ENCODE measurements at regions not wholly inside any gene's neighbourhood (a gene's known extent, or its start where the extent isn't known, plus 50 kb on each side); places are given as distances from the start of the nearest gene placed in this dataset.
"Not testable (repeated sequence)": the region's sequence is repeated elsewhere in the genome, so short reads cannot be mapped to it uniquely, and the experiment has no call there.

GRCh38 chr2:158885018-158885678, 83.3 kb upstream of the TANC1 start:
- H3K9me3 ChIP-seq (ENCODE audit: control insufficient read depth in 2 of 2, insufficient read depth in 1 of 2, low read depth in 1 of 2, low read length in 1 of 2); H3K4me1 ChIP-seq (ENCODE audit: control insufficient read depth in 3 of 3, insufficient read depth in 2 of 3, low read depth in 1 of 3, low read length in 2 of 3); H3K4me3 ChIP-seq (ENCODE audit: low read depth in 1 of 3, low read length in 3 of 3); H3K27me3 ChIP-seq (ENCODE audit: control insufficient read depth in 3 of 3, insufficient read depth in 3 of 3, low read length in 3 of 3); DNase-seq; H3K36me3 ChIP-seq (ENCODE audit: control insufficient read depth in 3 of 3, insufficient read depth in 2 of 3, low read depth in 1 of 3, low read length in 3 of 3); H3K27ac ChIP-seq (ENCODE audit: low read depth in 1 of 3, low read length in 2 of 3); FAIRE-seq: not testable (repeated sequence)
- WGBS, 3 donors, result 65 to 81% (median 69%) methylated on average over 8 of the region's 8 CpGs

- WGBS, 3 donors, result 47 to 80% (median 62%) methylated on average over 10 of the region's 10 CpGs
- DNase-seq, result peak in 1 of 2 donors; percentile 19
- not testable (repeated sequence) for H3K27me3 ChIP-seq (ENCODE audit: control insufficient read depth in 3 of 3, insufficient read depth in 3 of 3, low read length in 3 of 3); H3K36me3 ChIP-seq (ENCODE audit: control insufficient read depth in 3 of 3, insufficient read depth in 2 of 3, low read depth in 1 of 3, low read length in 3 of 3); H3K9me3 ChIP-seq (ENCODE audit: control insufficient read depth in 2 of 2, insufficient read depth in 1 of 2, low read depth in 1 of 2, low read length in 1 of 2); H3K4me3 ChIP-seq (ENCODE audit: low read depth in 1 of 3, low read length in 3 of 3); H3K27ac ChIP-seq (ENCODE audit: low read depth in 1 of 3, low read length in 2 of 3); H3K4me1 ChIP-seq (ENCODE audit: control insufficient read depth in 3 of 3, insufficient read depth in 2 of 3, low read depth in 1 of 3, low read length in 2 of 3); FAIRE-seq
Observed at GRCh38 chr2:158885679-158886050, 82.8 kb upstream of the TANC1 start.

GRCh38 chr2:158889135-158889853, 79.1 kb upstream of the TANC1 start:
- no peaks in the 10 kb centered on the region for H3K36me3 ChIP-seq (ENCODE audit: control insufficient read depth in 3 of 3, insufficient read depth in 2 of 3, low read depth in 1 of 3, low read length in 3 of 3)
- H3K4me1 ChIP-seq (ENCODE audit: control insufficient read depth in 3 of 3, insufficient read depth in 2 of 3, low read depth in 1 of 3, low read length in 2 of 3), result no peaks in the 10 kb centered on the region
- no peak for DNase-seq
- no peak for FAIRE-seq
- 83 to 86% (median 85%) methylated on average over 2 of the region's 2 CpGs for WGBS, 3 donors
- H3K9me3 ChIP-seq (ENCODE audit: control insufficient read depth in 2 of 2, insufficient read depth in 1 of 2, low read depth in 1 of 2, low read length in 1 of 2), result no peaks in the 10 kb centered on the region
- H3K4me3 ChIP-seq (ENCODE audit: low read depth in 1 of 3, low read length in 3 of 3), result no peak overlapping the region
- no peaks in the 10 kb centered on the region for H3K27me3 ChIP-seq (ENCODE audit: control insufficient read depth in 3 of 3, insufficient read depth in 3 of 3, low read length in 3 of 3)
- no peak overlapping the region for H3K27ac ChIP-seq (ENCODE audit: low read depth in 1 of 3, low read length in 2 of 3)

- H3K4me1 ChIP-seq (ENCODE audit: control insufficient read depth in 3 of 3, insufficient read depth in 2 of 3, low read depth in 1 of 3, low read length in 2 of 3), result no peaks in the 10 kb centered on the region
- no peak for FAIRE-seq
- no peaks in the 10 kb centered on the region for H3K36me3 ChIP-seq (ENCODE audit: control insufficient read depth in 3 of 3, insufficient read depth in 2 of 3, low read depth in 1 of 3, low read length in 3 of 3)
- no peak for DNase-seq
- H3K9me3 ChIP-seq (ENCODE audit: control insufficient read depth in 2 of 2, insufficient read depth in 1 of 2, low read depth in 1 of 2, low read length in 1 of 2), result no peaks in the 10 kb centered on the region
- H3K27me3 ChIP-seq (ENCODE audit: control insufficient read depth in 3 of 3, insufficient read depth in 3 of 3, low read length in 3 of 3), result no peaks in the 10 kb centered on the region
- 86 to 91% (median 89%) methylated on average over 3 of the region's 3 CpGs for WGBS, 3 donors
- no peak overlapping the region for H3K4me3 ChIP-seq (ENCODE audit: low read depth in 1 of 3, low read length in 3 of 3)
- no peak overlapping the region for H3K27ac ChIP-seq (ENCODE audit: low read depth in 1 of 3, low read length in 2 of 3)
Observed at GRCh38 chr2:158890296-158890905, 78.0 kb upstream of the TANC1 start.

DNA sequence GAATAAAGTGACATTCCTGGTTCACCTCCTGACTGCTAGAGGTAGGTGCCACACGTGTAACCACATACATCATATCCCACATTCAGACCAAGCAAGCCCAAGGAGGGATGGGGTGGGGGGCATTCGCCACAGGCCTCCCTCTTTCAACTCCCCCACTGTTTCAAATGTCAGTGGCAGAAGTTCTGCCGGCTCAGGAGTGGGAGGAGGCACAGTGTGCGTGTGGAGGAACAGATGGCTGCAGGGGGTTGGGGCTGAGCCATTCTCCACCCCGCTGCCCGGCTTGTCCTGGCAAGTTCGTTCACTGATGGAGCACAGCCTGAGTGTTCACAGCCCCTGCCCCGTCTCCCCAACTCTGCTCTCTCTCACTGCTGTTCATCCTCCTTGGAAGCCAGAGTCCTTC, 75.4 kb upstream of the TANC1 start:
- no peaks in the 10 kb centered on the region for H3K4me1 ChIP-seq (ENCODE audit: control insufficient read depth in 3 of 3, insufficient read depth in 2 of 3, low read depth in 1 of 3, low read length in 2 of 3)
- FAIRE-seq (no peak), DNase-seq (no peak)
- no peak overlapping the region for H3K4me3 ChIP-seq (ENCODE audit: low read depth in 1 of 3, low read length in 3 of 3)
- no peaks in the 10 kb centered on the region for H3K27me3 ChIP-seq (ENCODE audit: control insufficient read depth in 3 of 3, insufficient read depth in 3 of 3, low read length in 3 of 3)
- H3K36me3 ChIP-seq (ENCODE audit: control insufficient read depth in 3 of 3, insufficient read depth in 2 of 3, low read depth in 1 of 3, low read length in 3 of 3), result no peaks in the 10 kb centered on the region
- 71 to 88% (median 77%) methylated on average over 8 of the region's 8 CpGs for WGBS, 3 donors
- no peak overlapping the region for H3K27ac ChIP-seq (ENCODE audit: low read depth in 1 of 3, low read length in 2 of 3)
- no peaks in the 10 kb centered on the region for H3K9me3 ChIP-seq (ENCODE audit: control insufficient read depth in 2 of 2, insufficient read depth in 1 of 2, low read depth in 1 of 2, low read length in 1 of 2)

GRCh38 chr2:158893474-158893873, 75.0 kb upstream of the TANC1 start:
- no peak for FAIRE-seq
- 79 to 87% (median 81%) methylated on average over 2 of the region's 2 CpGs for WGBS, 3 donors

DNA sequence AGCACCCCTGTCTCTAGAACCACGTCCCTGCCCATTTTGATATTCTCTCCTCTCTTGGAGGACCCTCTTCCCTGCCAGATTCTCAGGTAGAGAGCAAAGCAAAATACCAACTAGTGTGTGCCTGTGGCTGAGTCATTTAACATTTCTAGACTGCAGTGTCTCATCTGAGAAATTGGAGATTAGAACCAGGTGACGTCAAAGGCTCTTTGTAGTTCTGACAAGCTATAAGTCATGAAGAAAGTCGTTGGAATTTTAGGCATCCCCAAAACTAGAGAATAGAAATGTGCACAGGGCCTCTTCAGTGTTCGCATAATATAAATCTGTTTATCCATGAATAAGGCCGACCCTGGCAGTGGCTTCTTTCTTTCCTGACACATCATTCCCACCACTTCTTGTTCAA, 74.4 kb upstream of the TANC1 start:
- H3K36me3 ChIP-seq (ENCODE audit: control insufficient read depth in 3 of 3, insufficient read depth in 2 of 3, low read depth in 1 of 3, low read length in 3 of 3), result no peaks in the 10 kb centered on the region
- no peak for FAIRE-seq
- H3K9me3 ChIP-seq (ENCODE audit: control insufficient read depth in 2 of 2, insufficient read depth in 1 of 2, low read depth in 1 of 2, low read length in 1 of 2), result no peaks in the 10 kb centered on the region
- no peaks in the 10 kb centered on the region for H3K4me1 ChIP-seq (ENCODE audit: control insufficient read depth in 3 of 3, insufficient read depth in 2 of 3, low read depth in 1 of 3, low read length in 2 of 3)
- no peaks in the 10 kb centered on the region for H3K27me3 ChIP-seq (ENCODE audit: control insufficient read depth in 3 of 3, insufficient read depth in 3 of 3, low read length in 3 of 3)
- H3K4me3 ChIP-seq (ENCODE audit: low read depth in 1 of 3, low read length in 3 of 3), result no peak overlapping the region
- no peak for DNase-seq
- H3K27ac ChIP-seq (ENCODE audit: low read depth in 1 of 3, low read length in 2 of 3), result no peak overlapping the region
- 71 to 77% (median 75%) methylated on average over 5 of the region's 5 CpGs for WGBS, 3 donors

More at GRCh38 chr2:158893474-158893873, 75.0 kb upstream of the TANC1 start:
- H3K27me3 ChIP-seq (ENCODE audit: control insufficient read depth in 3 of 3, insufficient read depth in 3 of 3, low read length in 3 of 3), result no peaks in the 10 kb centered on the region
- DNase-seq, result no peak
- no peak overlapping the region for H3K27ac ChIP-seq (ENCODE audit: low read depth in 1 of 3, low read length in 2 of 3)
- no peaks in the 10 kb centered on the region for H3K4me1 ChIP-seq (ENCODE audit: control insufficient read depth in 3 of 3, insufficient read depth in 2 of 3, low read depth in 1 of 3, low read length in 2 of 3)
- H3K36me3 ChIP-seq (ENCODE audit: control insufficient read depth in 3 of 3, insufficient read depth in 2 of 3, low read depth in 1 of 3, low read length in 3 of 3), result no peaks in the 10 kb centered on the region
- no peaks in the 10 kb centered on the region for H3K9me3 ChIP-seq (ENCODE audit: control insufficient read depth in 2 of 2, insufficient read depth in 1 of 2, low read depth in 1 of 2, low read length in 1 of 2)
- H3K4me3 ChIP-seq (ENCODE audit: low read depth in 1 of 3, low read length in 3 of 3), result no peak overlapping the region

GRCh38 chr2:158894572-158894971, 73.9 kb upstream of the TANC1 start:
- Histone ChIP-seq H3K27me3 (ENCODE audit: control insufficient read depth in 3 of 3, insufficient read depth in 3 of 3, low read length in 3 of 3) (no peaks in the 10 kb centered on the region), H3K4me3 (ENCODE audit: low read depth in 1 of 3, low read length in 3 of 3) (no peak overlapping the region), H3K36me3 (ENCODE audit: control insufficient read depth in 3 of 3, insufficient read depth in 2 of 3, low read depth in 1 of 3, low read length in 3 of 3) (no peaks in the 10 kb centered on the region), H3K4me1 (ENCODE audit: control insufficient read depth in 3 of 3, insufficient read depth in 2 of 3, low read depth in 1 of 3, low read length in 2 of 3) (no peaks in the 10 kb centered on the region), H3K27ac (ENCODE audit: low read depth in 1 of 3, low read length in 2 of 3) (no peak overlapping the region), H3K9me3 (ENCODE audit: control insufficient read depth in 2 of 2, insufficient read depth in 1 of 2, low read depth in 1 of 2, low read length in 1 of 2) (no peaks in the 10 kb centered on the region)
- FAIRE-seq, result no peak
- 77 to 82% (median 78%) methylated on average over 4 of the region's 4 CpGs for WGBS, 3 donors
- DNase-seq, result no peak
